ENCODE measurements at regions not wholly inside any gene's neighbourhood (a gene's known extent, or its start where the extent isn't known, plus 50 kb on each side); places are given as distances from the start of the nearest gene placed in this dataset.

- in situ Hi-C loops (cut with HindIII; ENCODE audit: low pct_ligation_motif_present, low sequenced_read_pairs), result no loop called here
- Histone ChIP-seq H3K4me3 (ENCODE audit: low read depth, low read length) (no peak overlapping the region), H3K27me3 (replicated peaks) (no peaks in the 10 kb centered on the region), H3K36me3 (replicated peaks) (no peaks in the 10 kb centered on the region), H3K27ac (no peak overlapping the region)
- no peak for DNase-seq
- TF ChIP-seq CTCF (IDR thresholded peaks at IDR 0.05; ENCODE audit: low read depth, low read length, missing control alignments), result no peak
Observed at GRCh38 chr4:117845270-117845669, 189.0 kb upstream of the NDST3 start.

GRCh38 chr4:117847849-117848248 lies 186.4 kb upstream of the NDST3 start:
- H3K36me3 ChIP-seq (replicated peaks), result no peaks in the 10 kb centered on the region
- TF ChIP-seq CTCF (IDR thresholded peaks at IDR 0.05; ENCODE audit: low read depth, low read length, missing control alignments), result no peak
- H3K27ac ChIP-seq, result no peak overlapping the region
- DNase-seq, result no peak
- in situ Hi-C loops (cut with HindIII; ENCODE audit: low pct_ligation_motif_present, low sequenced_read_pairs), result no loop called here
- no peak overlapping the region for H3K4me3 ChIP-seq (ENCODE audit: low read depth, low read length)
- no peaks in the 10 kb centered on the region for H3K27me3 ChIP-seq (replicated peaks)

GRCh38 chr4:117868201-117868600 lies 166.1 kb upstream of the NDST3 start:
- Histone ChIP-seq H3K36me3 (replicated peaks) (no peaks in the 10 kb centered on the region), H3K27me3 (replicated peaks) (no peaks in the 10 kb centered on the region), H3K27ac (no peak overlapping the region), H3K4me3 (ENCODE audit: low read depth, low read length) (no peak overlapping the region)
- in situ Hi-C loops (cut with HindIII; ENCODE audit: low pct_ligation_motif_present, low sequenced_read_pairs), result no loop called here
- no peak for DNase-seq
- no peak for TF ChIP-seq CTCF (IDR thresholded peaks at IDR 0.05; ENCODE audit: low read depth, low read length, missing control alignments)

GRCh38 chr4:117873779-117874178 lies 160.5 kb upstream of the NDST3 start:
- in situ Hi-C loops (cut with HindIII; ENCODE audit: low pct_ligation_motif_present, low sequenced_read_pairs), result no loop called here
- H3K4me3 ChIP-seq (ENCODE audit: low read depth, low read length), result no peak overlapping the region
- no peaks in the 10 kb centered on the region for H3K27me3 ChIP-seq (replicated peaks)
- no peak for DNase-seq
- no peak for TF ChIP-seq CTCF (IDR thresholded peaks at IDR 0.05; ENCODE audit: low read depth, low read length, missing control alignments)
- H3K27ac ChIP-seq, result no peak overlapping the region
- no peaks in the 10 kb centered on the region for H3K36me3 ChIP-seq (replicated peaks)

- no peak for TF ChIP-seq CTCF (IDR thresholded peaks at IDR 0.05; ENCODE audit: low read depth, low read length, missing control alignments)
Observed at GRCh38 chr4:117874216-117874615, 160.1 kb upstream of the NDST3 start.

GRCh38 chr4:117889978-117890377 lies 144.3 kb upstream of the NDST3 start:
- no peak for DNase-seq
- H3K36me3 ChIP-seq (replicated peaks), result no peaks in the 10 kb centered on the region
- H3K4me3 ChIP-seq (ENCODE audit: low read depth, low read length), result no peak overlapping the region
- H3K27me3 ChIP-seq (replicated peaks), result no peaks in the 10 kb centered on the region
- in situ Hi-C loops (cut with HindIII; ENCODE audit: low pct_ligation_motif_present, low sequenced_read_pairs), result no loop called here
- no peak for TF ChIP-seq CTCF (IDR thresholded peaks at IDR 0.05; ENCODE audit: low read depth, low read length, missing control alignments)
- no peak overlapping the region for H3K27ac ChIP-seq

More at GRCh38 chr4:117874216-117874615, 160.1 kb upstream of the NDST3 start:
- DNase-seq, result no peak
- in situ Hi-C loops (cut with HindIII; ENCODE audit: low pct_ligation_motif_present, low sequenced_read_pairs), result no loop called here
- Histone ChIP-seq H3K27ac (no peak overlapping the region), H3K27me3 (replicated peaks) (no peaks in the 10 kb centered on the region), H3K4me3 (ENCODE audit: low read depth, low read length) (no peak overlapping the region), H3K36me3 (replicated peaks) (no peaks in the 10 kb centered on the region)
